Smooth muscle cell (in vitro differentiated cells): ENCODE measurements at regions not wholly inside any gene's neighbourhood (a gene's known extent, or its start where the extent isn't known, plus 50 kb on each side); places are given as distances from the start of the nearest gene placed in this dataset.

Experiments used
- DNase-seq: peaks from one replicate; lab custom pipeline; 2025; ENCODE audit not compliant: unreplicated experiment; lab: John Stamatoyannopoulos, UW
- H2AFZ ChIP-seq: fragments of 200-600 bp; sonication (generic); 2 replicates; pipeline ENCODE4 v1.6.0; 2016; ENCODE audit warnings: antibody characterized with exemption, low read depth, mild to moderate bottlenecking
- H3F3A ChIP-seq: fragments of 200-600 bp; sonication (generic); 2 replicates; pipeline ENCODE4 v1.6.0; 2017; ENCODE audit warnings: antibody characterized with exemption, low read depth
- H3K27ac ChIP-seq: fragments of 200-600 bp; sonication (generic); 2 replicates; pipeline ENCODE4 v1.5.1; 2016; ENCODE audit warnings: low read depth, mild to moderate bottlenecking
- H3K27me3 ChIP-seq: fragments of 200-600 bp; sonication (generic); 2 replicates; pipeline ENCODE4 v1.6.1; 2016; ENCODE audit warnings: low read depth, mild to moderate bottlenecking
- H3K36me3 ChIP-seq: fragments of 200-600 bp; sonication (generic); 2 replicates; pipeline ENCODE4 v1.5.1; 2016; ENCODE audit warnings: low read depth
- H3K4me1 ChIP-seq: fragments of 200-600 bp; sonication (generic); 2 replicates; pipeline ENCODE4 v1.5.1; 2016; ENCODE audit warnings: low read depth
- H3K4me2 ChIP-seq: fragments of 200-600 bp; sonication (generic); 2 replicates; pipeline ENCODE4 v1.6.0; 2016; ENCODE audit warnings: mild to moderate bottlenecking
- H3K4me3 ChIP-seq: fragments of 200-600 bp; sonication (generic); 2 replicates; pipeline ENCODE4 v1.5.1; 2016; ENCODE audit warnings: mild to moderate bottlenecking
- H3K79me2 ChIP-seq: fragments of 200-600 bp; sonication (generic); 2 replicates; pipeline ENCODE4 v1.6.0; 2016; ENCODE audit warnings: low read depth, mild to moderate bottlenecking
- H3K9ac ChIP-seq: fragments of 200-600 bp; sonication (generic); 2 replicates; pipeline ENCODE4 v1.6.0; 2016; ENCODE audit warnings: low read depth
- H3K9me3 ChIP-seq: fragments of 200-600 bp; sonication (generic); replicated peaks from 2 replicates; pipeline ENCODE4 v1.5.1; 2016; ENCODE audit warnings: low read depth
- H4K20me1 ChIP-seq: fragments of 200-600 bp; sonication (generic); 2 replicates; pipeline ENCODE4 v1.6.0; 2016; ENCODE audit warnings: low read depth
- WGBS: methylation state at CpG from one replicate; pipeline ENCODE4 v1.1.7; 2016; ENCODE audit warnings: low lambda C conversion rate; 5-methylcytosine and 5-hydroxymethylcytosine counted together
- TF ChIP-seq, protein P1 (sequence below): fragments of 200-600 bp; sonication (generic); IDR thresholded peaks from 2 replicates; pipeline ENCODE4 v1.5.1; 2017; ENCODE audit warnings: borderline replicate concordance, mild to moderate bottlenecking, antibody characterized with exemption; ENCODE audit not compliant: insufficient read depth, poor library complexity, severe bottlenecking

DNA sequence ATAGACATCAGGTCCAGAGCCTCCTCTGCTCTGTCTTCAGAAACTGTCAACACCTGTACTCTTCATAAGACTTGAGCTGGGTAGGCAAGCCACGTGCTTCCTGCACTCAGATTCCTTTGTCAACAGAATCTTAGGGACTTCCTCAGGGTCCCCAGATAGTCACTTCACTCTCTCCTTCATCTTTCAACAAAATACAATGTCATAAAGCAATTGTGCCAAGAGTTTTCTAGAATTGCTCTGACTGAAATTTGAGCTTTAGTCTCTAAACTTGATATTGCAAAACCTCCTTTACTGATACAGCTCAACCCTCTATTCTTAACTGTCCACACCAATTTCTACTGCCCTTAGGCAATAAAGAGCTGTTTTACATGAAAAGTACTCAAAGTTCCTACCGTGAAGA lies 179.9 kb downstream of the IRS2 start:
- H3K4me3 ChIP-seq: no peak overlapping the region
- H3K4me2 ChIP-seq: no peak overlapping the region
- H3K4me1 ChIP-seq: no peaks in the 10 kb centered on the region
- H3K27ac ChIP-seq: no peak overlapping the region
- no peaks in the 10 kb centered on the region for H3K36me3 ChIP-seq
- DNase-seq: no peak
- whole genome bisulfite sequencing: 29% methylated on average over 2 of the region's 2 CpGs
- no peaks in the 10 kb centered on the region for H3F3A ChIP-seq
- TF ChIP-seq, protein P1, sequence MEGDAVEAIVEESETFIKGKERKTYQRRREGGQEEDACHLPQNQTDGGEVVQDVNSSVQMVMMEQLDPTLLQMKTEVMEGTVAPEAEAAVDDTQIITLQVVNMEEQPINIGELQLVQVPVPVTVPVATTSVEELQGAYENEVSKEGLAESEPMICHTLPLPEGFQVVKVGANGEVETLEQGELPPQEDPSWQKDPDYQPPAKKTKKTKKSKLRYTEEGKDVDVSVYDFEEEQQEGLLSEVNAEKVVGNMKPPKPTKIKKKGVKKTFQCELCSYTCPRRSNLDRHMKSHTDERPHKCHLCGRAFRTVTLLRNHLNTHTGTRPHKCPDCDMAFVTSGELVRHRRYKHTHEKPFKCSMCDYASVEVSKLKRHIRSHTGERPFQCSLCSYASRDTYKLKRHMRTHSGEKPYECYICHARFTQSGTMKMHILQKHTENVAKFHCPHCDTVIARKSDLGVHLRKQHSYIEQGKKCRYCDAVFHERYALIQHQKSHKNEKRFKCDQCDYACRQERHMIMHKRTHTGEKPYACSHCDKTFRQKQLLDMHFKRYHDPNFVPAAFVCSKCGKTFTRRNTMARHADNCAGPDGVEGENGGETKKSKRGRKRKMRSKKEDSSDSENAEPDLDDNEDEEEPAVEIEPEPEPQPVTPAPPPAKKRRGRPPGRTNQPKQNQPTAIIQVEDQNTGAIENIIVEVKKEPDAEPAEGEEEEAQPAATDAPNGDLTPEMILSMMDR: no peak
- no peaks in the 10 kb centered on the region for H3K79me2 ChIP-seq
- H4K20me1 ChIP-seq: no peaks in the 10 kb centered on the region
- H3K27me3 ChIP-seq: no peaks in the 10 kb centered on the region
- no peak overlapping the region for H2AFZ ChIP-seq
- H3K9ac ChIP-seq: no peak overlapping the region
- no peaks in the 10 kb centered on the region for H3K9me3 ChIP-seq

DNA sequence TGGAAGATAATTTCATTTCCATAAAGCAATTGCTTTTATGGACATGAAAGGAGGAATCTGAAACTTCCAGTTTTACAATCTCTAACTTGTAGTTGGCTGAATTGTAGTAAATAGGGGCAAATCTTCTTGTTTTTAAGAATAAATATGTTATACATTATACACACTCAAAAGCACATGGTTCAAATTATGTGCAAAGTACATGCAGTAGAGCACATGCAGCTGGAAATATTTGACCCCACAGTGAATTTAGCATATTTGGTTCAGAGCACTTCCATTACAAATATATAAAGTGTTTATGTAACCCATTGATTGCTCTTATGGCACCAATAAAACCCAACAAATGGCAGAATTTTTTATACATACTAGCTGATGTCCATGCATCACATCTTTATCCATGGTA lies 180.5 kb downstream of the IRS2 start:
- no peak overlapping the region for H3K27ac ChIP-seq
- no peaks in the 10 kb centered on the region for H3F3A ChIP-seq
- DNase-seq: no peak
- TF ChIP-seq, protein P1: no peak
- no peaks in the 10 kb centered on the region for H3K9me3 ChIP-seq
- no peaks in the 10 kb centered on the region for H3K79me2 ChIP-seq
- no peaks in the 10 kb centered on the region for H3K4me1 ChIP-seq
- H3K36me3 ChIP-seq: no peaks in the 10 kb centered on the region
- no peak overlapping the region for H3K4me3 ChIP-seq
- no peaks in the 10 kb centered on the region for H3K27me3 ChIP-seq
- H3K9ac ChIP-seq: no peak overlapping the region
- H4K20me1 ChIP-seq: no peaks in the 10 kb centered on the region
- H3K4me2 ChIP-seq: no peak overlapping the region
- H2AFZ ChIP-seq: no peak overlapping the region

DNA sequence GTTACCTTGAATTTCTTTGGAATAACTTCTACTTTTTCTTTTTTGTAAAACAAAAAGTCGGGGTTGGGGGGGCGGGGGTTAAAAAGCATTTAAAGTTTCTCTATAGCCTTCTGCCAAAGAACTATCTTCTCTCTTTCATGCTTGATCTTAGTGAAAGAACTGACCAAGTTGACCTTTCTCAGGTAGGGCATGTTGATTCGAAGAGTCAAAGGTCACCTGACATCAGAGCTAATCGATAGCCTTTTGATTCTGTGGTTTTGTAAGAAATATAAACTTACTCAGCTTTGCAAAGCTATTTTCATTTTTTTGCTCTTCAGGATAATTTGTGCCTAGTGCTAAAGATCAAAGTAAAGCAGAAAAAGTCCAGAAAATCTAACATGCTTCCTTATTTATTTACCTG lies 181.5 kb downstream of the IRS2 start:
- no peak for DNase-seq
- Histone ChIP-seq H3K4me1 (no peaks in the 10 kb centered on the region), H3K27ac (no peak overlapping the region), H3K4me2 (no peak overlapping the region), H4K20me1 (no peaks in the 10 kb centered on the region), H3F3A (no peaks in the 10 kb centered on the region), H2AFZ (no peak overlapping the region), H3K36me3 (no peaks in the 10 kb centered on the region), H3K9me3 (no peaks in the 10 kb centered on the region), H3K4me3 (no peak overlapping the region), H3K9ac (no peak overlapping the region), H3K27me3 (no peaks in the 10 kb centered on the region), H3K79me2 (no peaks in the 10 kb centered on the region)
- TF ChIP-seq, protein P1: no peak
- 93% methylated on average over 4 of the region's 4 CpGs for WGBS

DNA sequence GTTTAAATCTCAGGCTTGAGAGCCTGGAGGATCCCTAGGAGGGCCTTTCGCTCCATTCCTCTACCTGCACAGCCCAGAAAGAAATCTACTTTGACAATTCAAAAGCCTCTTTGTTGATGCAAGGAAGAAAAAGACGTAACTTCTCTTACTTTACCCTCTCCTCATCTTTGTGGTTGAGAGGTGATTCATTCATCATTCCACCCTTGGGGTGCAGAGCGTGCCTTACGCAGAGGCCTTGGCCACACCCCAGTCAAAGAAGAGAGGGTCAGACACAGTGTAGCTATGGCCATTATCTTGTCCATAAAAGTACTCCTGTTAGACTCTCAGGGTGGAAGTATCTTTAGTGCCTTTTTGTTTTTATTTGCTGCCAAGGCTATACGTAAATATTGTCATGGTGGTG lies 184.0 kb downstream of the IRS2 start:
- Histone ChIP-seq H3K9me3 (no peaks in the 10 kb centered on the region), H3K4me3 (no peak overlapping the region), H3K27me3 (no peaks in the 10 kb centered on the region), H3K79me2 (no peaks in the 10 kb centered on the region), H3K9ac (no peak overlapping the region), H3K27ac (no peak overlapping the region), H2AFZ (no peak overlapping the region), H3F3A (no peaks in the 10 kb centered on the region), H4K20me1 (no peaks in the 10 kb centered on the region), H3K4me2 (no peak overlapping the region), H3K36me3 (no peaks in the 10 kb centered on the region), H3K4me1 (no peaks in the 10 kb centered on the region)
- TF ChIP-seq, protein P1: no peak
- no peak for DNase-seq
- 71% methylated on average over 5 of the region's 5 CpGs for WGBS
